HG03196 (cell line): ENCODE measurements at regions not wholly inside any gene's neighbourhood (a gene's known extent, or its start where the extent isn't known, plus 50 kb on each side); places are given as distances from the start of the nearest gene placed in this dataset.

Experiments used
- ATAC-seq: cut with Tn5 transposase; IDR thresholded peaks from one replicate; pipeline ENCODE4 v1.9.1; 2021; ENCODE audit not compliant: unreplicated experiment

DNA sequence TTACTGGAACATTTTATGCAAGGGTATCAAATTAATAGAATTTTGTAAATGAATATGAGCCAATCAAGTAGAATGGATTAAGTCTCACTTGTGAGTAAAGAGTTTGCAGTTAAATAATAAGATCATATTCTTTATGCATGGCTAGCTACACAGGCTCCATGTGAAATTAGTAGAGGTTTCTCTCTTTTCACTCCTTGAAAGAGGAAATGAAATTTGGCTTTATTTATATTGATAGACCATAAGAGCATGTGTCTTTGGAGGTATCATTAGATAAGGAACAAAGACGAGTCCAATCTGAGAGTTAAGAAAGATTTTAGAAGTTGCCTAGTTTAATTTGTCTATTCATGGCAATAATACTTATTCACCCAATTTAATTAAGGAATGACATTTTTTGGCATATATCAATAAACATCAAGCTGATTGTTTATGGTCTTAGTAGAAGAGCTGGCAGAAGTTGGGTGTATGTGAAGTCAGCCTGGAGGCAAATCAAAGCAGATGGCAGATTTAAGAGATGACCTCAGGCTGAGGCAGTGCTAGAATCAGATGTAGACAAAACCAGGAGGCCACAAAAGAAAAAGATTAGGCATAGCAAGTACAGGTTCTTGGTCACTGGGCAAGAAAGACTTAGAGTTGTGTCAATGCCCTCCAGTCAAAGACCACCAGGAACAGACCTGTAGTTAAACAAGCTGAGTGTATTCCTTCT, 406.5 kb upstream of the ARHGEF26 start:
- no peak for ATAC-seq

DNA sequence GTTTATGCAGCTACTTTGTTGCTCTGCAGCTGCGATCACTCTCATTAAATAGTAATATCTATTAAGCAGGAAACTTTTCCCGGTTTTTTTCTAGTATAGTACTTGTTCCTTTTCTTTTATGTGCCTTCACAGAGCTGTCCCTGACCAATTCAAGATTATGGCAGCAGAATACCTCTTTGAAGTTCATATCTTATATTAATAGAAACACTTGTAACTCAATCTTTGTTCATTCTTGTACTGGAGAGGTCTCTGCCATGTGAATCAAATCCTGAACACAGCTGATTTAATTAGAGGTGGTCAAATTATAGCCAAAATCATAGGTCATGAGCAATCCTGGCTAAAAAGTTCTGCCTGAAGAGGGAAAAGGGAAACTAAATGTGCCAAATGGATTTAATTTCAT, 399.0 kb upstream of the ARHGEF26 start:
- no peak for ATAC-seq

GRCh38 chr3:153731071-153731470, 390.1 kb upstream of the ARHGEF26 start:
- no peak for ATAC-seq

DNA sequence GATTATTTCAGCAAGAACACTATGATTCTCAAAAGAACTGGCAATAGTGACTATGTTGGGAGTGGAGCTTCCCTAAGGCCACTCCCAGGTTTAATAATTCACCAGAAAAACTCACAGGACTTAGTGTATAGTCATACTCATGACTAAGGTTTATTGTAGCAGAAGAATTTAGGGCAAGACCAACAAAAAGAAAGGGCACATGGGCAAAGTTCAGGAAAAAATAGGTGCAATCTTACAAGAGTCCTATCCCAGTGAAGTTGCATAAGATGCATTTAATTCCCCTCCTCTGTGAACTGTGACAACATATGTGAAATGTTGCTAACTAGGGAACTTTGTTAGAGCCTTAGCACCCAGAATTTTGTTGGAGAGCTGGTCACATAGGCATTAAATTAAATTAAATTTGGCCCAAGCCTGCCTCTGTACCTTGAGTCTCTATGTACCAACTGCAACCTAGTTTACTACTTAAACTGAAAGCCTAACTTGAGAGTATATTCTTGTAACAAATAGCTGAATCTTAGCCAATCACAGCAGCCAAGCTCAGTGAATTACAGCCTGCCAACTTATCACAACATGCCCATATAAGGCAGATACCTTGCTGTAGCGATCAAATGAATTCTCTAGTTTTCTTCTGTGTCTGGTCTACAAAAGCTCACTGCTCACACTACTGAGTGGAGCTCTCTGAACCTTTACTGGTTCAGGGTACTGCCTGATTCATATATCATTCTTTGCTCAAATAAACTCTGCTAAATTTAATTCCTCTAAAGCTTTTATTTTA, 386.2 kb upstream of the ARHGEF26 start:
- ATAC-seq = no peak

DNA sequence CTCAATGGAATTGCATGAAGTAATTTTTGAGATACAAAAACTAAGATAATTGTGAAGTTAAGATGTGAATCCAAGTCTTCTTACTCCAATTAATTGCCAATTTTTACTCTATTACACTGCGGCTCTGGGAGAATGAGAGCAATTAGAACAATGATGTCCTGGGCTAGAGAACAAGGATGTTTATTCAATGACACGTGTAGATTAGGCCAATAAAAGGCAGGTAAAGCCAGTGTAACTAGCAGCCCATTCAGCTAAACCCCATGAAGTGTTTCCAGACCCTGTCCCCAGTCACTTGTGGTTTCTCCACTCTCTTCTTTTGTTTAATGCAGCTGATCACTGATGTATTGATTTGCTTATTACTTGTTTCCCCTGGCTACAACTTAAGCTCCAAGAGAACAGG, 381.1 kb upstream of the ARHGEF26 start:
- no peak for ATAC-seq

DNA sequence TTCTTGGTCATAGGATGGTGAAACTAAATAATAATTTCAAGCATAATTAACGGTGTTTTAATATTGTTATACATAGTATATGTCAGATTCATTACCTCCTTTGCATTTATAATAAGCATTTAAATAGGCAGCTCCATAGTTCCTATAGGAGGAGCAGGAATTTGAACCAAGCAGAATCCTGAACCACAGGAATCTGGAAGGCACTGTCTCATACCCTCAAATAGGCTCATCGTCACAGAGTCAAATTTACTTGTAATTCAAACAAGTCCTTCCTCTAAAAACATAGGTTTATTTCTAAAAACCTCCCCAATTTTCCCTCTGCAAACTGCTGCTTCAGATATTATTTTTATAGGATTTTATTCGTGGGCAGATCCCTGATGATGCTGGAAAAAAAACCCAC, 376.3 kb upstream of the ARHGEF26 start:
- no peak for ATAC-seq

GRCh38 chr3:153746211-153746610, 375.0 kb upstream of the ARHGEF26 start:
- ATAC-seq = no peak

GRCh38 chr3:153749070-153749610, 372.1 kb upstream of the ARHGEF26 start:
- ATAC-seq = no peak

GRCh38 chr3:153752405-153753027, 368.7 kb upstream of the ARHGEF26 start:
- no peak for ATAC-seq

GRCh38 chr3:153753035-153753434, 368.2 kb upstream of the ARHGEF26 start:
- no peak for ATAC-seq

DNA sequence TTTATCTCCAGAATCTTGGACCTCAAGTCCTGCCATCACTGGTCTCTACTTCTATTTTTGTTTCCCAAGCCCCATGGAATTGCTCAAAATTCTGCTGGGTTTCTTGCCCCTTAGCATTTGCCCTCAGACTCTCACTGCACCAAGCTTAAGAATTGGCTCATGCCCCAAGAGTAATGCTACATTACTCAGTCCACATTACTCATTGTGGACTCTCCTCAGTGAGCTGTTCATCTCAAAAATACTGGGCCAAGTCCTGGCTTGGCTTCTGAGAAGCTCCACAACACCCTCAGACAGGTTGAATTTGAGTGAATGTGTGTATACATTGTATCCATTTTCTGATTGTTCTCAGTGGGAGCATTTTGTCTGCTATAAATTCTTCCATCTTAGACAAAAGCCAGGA, 364.4 kb upstream of the ARHGEF26 start:
- ATAC-seq = no peak

DNA sequence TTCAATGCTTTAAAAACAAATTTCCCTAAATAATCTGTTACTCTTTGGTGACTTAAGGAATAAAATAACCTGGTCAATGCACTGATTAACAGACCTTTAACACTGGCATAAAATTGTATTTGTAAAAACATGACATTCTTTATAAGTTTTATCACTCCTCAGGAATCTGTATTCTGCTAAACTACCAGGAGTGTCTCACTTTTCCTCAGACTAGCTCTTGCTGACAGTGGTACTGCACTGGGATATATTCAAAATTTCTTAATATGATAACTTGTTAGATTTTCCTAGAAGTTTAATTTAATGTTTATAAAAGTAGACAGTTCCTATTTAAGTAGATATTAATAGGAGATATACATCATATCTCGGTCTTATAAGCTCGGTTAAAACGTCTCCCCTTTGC, 363.4 kb upstream of the ARHGEF26 start:
- ATAC-seq = no peak

GRCh38 chr3:153760948-153761347, 360.2 kb upstream of the ARHGEF26 start:
- no peak for ATAC-seq

GRCh38 chr3:153762411-153763235, 358.6 kb upstream of the ARHGEF26 start:
- ATAC-seq = no peak

- peak; percentile 14 for ATAC-seq
Observed at GRCh38 chr3:153767601-153768560, 353.3 kb upstream of the ARHGEF26 start.

GRCh38 chr3:153768561-153769469, 352.4 kb upstream of the ARHGEF26 start:
- ATAC-seq = peak; percentile 91

DNA sequence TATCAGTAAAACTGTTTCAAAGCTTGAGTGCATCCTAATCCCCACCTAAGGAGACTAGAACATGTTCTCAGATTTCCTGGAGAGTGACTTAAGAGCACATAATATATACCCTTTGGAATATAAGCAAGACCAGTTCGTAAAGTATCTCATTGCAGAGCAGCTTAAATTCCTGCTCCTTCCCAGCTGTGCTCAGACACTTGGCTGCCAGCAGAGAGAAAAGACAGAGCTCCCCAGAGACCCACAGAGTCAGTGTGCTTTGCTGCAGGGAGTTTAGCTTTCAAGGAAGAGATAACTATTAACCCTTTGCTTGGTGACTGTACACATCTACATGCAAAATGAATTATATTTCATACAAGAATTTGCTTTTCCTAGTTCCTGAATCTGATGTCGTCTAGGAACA, 338.1 kb upstream of the ARHGEF26 start:
- ATAC-seq = no peak

DNA sequence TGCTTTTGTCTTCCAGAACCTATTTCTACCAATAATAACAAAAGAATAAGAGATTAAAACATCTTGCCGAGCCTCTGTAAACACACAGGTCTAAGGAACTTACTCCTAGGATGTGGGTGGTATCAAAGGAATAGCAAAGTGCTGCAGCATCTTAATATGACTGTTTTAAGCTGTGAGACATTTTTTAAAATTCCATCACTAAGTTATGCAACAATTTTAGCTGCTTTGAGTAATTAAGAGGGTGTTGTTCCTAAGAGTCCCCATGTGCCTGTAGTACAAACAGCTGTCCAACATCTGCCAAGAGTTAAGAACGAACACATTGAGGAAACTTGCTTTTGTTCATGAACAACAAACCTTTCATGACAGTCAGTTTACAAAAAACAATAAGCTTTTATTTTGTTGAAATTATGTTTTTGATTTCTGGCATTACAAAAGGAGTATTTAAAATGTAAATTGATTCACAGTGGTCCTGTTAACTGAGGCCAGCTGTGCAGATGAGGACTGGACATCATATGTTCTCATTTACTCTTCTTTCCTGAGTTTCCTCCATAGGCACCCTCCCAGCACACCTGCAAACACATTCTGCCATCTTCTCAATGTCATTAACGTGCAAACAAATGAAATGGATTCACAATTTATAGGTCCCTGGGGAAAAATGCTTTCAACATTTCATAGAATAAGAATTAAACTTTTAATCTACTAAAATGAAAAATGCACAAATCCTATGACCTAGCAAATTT, 337.3 kb upstream of the ARHGEF26 start:
- ATAC-seq = no peak
